Neural progenitor cell (in vitro differentiated cells): ENCODE measurements at regions not wholly inside any gene's neighbourhood (a gene's known extent, or its start where the extent isn't known, plus 50 kb on each side); places are given as distances from the start of the nearest gene placed in this dataset.

ENCODE experiments used
- CTCF ChIP-seq: fragments of 200-600 bp; sonication (generic); IDR thresholded peaks from 2 replicates; pipeline ENCODE4 v1.5.1; 2017; ENCODE audit warnings: antibody characterized with exemption, mild to moderate bottlenecking
- EZH2 ChIP-seq: fragments of 200-600 bp; sonication (generic); IDR thresholded peaks from 2 replicates; pipeline ENCODE4 v1.6.1; 2017; ENCODE audit warnings: antibody characterized with exemption, mild to moderate bottlenecking, moderate library complexity

GRCh38 chr3:180332608-180333007, 269.4 kb upstream of the TTC14 start:
- TF ChIP-seq EZH2: no peak
- no peak for TF ChIP-seq CTCF
